ENCODE measurements at regions not wholly inside any gene's neighbourhood (a gene's known extent, or its start where the extent isn't known, plus 50 kb on each side); places are given as distances from the start of the nearest gene placed in this dataset.
"Not testable (repeated sequence)": the region's sequence is repeated elsewhere in the genome, so short reads cannot be mapped to it uniquely, and the experiment has no call there.

GRCh38 chr20:40890635-40891034 is 138.0 kb upstream of the TOP1 start:
- DNase-seq (ENCODE audit: low spot score) = no peak

DNA sequence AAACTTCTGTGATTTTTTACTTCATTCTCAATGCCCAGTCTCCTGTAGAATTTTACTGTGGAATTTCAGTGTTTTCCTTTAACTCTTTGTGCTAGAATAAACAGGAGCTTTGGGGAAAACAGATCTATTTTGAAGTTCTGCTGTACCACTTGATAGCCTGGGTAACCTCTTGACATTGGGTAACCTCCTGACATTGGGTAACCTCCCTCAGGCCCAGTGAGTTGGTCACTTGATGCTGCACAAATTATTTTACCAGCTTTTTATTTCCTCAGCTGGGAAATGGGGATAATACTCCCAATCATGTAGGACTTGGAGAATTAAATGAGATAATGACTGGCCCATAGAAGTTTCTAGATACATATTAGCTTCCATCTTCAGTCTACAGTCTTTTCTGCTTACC is 137.3 kb upstream of the TOP1 start:
- no peak for DNase-seq (ENCODE audit: low spot score)

DNA sequence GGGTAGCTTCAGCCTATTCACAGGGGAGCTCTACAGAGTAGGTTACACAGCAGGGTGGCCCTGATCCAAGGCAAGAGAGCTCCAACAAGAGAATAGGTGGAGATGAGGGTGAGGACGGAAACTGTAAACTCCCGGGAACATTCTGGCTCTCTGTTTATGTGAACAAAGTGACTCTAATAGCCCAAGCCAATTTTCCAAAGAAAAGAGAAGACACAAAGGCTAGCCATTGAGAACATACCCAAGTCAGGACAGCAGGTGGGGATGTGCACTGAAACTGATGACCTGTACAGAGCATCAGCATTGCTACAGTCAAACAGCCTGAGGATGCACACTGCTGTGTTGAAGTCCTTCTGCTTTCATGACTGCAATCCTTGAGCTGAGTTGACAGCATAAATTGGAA is 136.0 kb upstream of the TOP1 start:
- no peak for DNase-seq (ENCODE audit: low spot score)

DNA sequence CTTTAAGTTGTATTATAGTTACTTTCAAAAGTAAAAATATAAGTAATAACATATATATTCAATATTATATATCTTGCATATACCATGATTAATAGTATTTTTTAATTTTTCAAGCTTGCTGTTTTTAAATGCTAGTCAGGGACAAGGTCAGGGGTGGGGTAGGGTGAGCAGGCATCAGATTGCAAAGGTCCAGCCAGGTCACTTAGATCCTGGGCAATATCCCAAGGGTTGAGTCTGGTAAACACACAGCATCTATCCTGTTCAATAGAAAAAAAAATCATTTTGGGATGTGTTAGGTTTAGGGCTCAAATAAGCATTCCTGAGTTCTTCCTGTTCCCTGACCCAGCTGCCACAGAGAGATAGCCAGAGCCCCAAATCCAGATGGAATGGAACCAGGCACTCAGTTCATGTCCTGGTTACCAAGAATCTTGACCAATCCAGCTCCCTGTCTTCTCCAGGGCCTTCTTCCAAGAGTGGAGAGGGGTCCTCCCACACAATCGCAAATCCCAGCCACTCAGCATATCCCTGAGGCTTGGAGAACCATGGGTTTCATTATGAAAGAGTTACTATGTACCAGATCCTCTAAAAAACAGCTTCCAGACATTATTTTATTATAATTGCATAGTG is 134.9 kb upstream of the TOP1 start:
- DNase-seq (ENCODE audit: low spot score) = no peak

GRCh38 chr20:40894237-40894630 is 134.4 kb upstream of the TOP1 start:
- no peak for DNase-seq (ENCODE audit: low spot score)

DNA sequence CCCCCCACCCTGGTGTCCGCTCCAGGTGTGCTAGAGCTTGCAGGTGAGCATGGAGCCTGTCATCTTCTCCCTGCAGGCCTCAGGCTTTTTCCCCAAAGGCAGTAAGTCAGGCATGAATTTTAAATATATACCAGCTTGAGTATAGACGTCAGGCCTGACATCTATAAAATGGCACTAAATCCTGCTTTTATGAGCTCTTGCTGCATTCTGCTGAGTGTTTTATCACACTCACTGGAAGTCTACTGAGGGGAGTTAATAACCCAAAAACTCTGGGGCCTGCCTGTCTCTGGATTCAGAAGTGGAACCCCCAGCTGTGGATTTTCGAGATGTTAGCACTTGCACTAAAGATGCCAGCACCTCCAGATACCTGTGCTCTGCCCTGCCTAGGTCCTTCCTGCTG is 133.4 kb upstream of the TOP1 start:
- DNase-seq (ENCODE audit: low spot score) = no peak

GRCh38 chr20:40896814-40897700 is 131.6 kb upstream of the TOP1 start:
- no peak for DNase-seq (ENCODE audit: low spot score)

DNA sequence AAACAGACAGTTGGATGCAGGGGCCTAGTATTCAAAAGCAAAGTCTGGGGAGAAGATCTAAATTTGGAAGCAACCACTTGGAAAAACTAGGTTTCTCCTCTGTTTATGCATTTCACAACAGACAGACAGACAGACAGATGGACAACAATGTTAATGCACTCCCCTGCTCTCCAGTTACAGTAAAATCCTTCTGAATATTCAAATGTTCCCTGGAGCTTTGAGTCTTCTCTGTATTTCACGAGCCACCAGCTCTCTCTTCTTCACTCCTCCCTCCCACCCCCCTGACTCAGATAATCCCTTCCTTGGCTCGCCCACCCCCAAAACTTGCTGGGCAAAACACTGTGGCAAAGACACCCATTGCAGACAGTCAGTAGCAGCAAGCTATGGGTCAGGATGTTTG is 129.3 kb upstream of the TOP1 start:
- DNase-seq (ENCODE audit: low spot score) = no peak

DNA sequence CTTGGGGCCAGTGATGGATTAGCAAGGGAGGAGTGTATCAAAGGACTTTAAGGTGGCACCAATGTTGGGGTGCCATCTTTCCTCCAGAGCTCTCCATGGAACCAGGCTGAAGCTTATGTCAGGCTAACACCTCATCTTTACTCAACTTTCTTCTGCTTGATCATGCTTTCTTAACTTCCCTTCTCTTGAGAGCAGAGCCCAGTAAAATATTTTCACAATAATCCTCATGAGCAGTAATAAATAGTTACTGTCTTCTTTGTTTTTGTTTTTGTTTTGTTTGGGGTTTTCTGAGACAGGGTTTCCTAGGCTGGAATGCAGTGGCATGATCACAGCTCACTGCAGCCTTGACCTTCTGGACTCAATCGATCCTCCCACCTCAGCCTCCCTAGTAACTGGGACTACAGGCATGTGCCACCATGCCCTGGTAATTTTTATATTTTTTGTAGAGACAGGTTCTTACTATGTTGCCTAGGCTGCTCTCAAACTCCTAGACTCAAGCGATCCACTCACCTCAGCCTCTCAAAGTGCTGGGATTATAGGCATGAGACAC is 127.9 kb upstream of the TOP1 start:
- DNase-seq (ENCODE audit: low spot score) = no peak

- no peak for DNase-seq (ENCODE audit: low spot score)
Observed at GRCh38 chr20:40902661-40903060, 126.0 kb upstream of the TOP1 start.

- DNase-seq (ENCODE audit: low spot score) = no peak
Observed at GRCh38 chr20:40908309-40908708, 120.3 kb upstream of the TOP1 start.

DNA sequence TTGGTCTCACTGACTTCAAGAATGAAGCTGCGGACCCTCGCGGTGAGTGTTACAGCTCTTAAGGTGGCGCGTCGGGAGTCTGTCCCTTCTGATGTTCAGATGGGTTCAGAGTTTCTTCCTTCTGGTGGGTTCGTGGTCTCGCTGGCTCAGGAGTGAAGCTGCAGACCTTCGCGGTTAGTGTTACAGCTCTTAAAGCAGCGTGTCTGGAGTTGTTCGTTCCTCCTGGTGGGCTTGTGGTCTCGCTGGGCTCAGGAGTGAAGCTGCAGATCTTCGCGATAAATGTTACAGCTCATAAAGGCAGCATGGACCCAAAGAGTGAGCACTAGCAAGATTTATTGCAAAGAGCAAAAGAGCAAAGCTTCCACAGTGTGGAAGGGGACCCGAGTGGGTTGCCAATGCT is 119.1 kb upstream of the TOP1 start:
- DNase-seq (ENCODE audit: low spot score) = not testable (repeated sequence)

DNA sequence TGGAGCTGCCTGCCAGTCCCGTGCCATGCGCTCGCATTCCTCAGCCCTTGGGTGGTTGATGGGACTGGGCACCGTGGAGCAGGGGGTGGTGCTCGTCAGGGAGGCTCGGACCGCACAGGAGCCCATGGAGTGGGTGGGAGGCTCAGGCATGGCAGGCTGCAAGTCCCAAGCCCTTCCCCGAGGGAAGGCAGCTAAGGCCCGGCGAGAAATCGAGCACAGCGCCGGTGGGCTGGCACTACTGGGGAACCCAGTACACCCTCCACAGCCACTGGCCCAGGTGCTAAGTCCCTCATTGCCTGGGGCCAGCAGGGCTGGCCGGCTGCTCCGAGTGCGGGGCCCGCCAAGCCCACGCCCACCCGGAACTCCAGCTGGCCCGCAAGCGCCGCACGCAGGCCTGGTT is 118.2 kb upstream of the TOP1 start:
- not testable (repeated sequence) for DNase-seq (ENCODE audit: low spot score)

DNA sequence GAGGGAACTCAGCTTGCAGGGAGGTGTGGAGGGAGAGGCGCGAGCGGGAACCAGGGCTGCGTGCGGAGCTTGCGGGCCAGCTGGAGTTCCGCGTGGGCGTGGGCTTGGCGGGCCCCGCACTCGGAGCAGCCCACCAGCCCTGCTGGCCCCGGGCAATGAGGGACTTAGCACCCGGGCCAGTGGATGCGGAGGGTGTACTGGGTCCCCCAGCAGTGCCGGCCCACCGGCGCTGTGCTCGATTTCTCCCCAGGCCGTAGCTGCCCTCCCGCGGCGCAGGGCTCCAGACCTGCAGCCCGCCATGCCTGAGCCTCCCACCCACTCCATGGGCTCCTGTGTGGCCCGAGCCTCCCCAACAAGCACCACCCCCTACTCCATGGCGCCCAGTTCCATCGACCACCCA is 117.5 kb upstream of the TOP1 start:
- not testable (repeated sequence) for DNase-seq (ENCODE audit: low spot score)

DNA sequence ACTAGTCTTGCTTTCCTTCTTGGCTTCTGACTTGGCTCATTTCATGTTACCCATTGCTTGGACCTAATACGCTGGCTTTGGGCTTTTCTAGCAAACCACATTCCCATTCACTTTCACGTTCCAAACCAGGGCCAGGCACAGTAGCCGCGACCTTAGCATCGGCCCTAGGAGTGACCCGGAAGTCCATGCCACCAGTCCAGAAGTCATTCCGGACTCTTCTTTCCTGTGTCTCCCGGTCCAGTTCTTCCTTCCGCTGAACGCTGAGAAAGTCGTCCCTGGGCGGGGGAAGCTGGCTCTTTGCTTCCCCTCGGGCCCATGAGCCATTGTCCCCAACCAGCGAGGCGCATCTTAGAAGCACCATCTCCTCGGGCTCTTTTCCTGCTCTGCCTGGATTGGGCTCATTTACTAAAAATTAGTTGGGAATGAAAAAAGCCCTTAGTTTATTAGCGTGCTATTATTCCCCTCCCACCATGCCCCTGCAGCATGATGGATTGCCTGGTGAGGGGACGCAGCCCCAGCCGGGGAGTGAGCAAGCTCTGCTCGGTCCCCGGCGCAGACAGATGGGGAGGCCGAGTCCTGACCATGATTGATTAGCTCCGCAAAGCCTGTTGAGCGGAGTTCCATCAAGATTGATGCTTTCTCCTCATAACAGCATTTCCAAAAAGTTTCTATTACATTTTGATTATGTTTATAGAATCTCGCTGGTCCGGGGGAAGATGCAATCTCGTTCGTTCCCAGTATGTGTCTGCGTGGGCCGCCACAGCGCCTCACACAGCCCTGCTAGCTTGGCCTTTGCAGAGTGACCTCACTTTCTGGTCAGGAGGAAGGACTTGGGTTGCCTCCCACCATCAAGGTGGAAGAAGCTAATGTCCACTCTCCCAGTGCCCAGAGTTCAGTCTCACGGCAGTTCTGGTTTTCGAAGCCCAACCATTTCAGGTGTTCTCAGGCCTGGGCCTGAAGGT is 115.1 kb upstream of the TOP1 start:
- no peak for DNase-seq (ENCODE audit: low spot score)

- no peak for DNase-seq (ENCODE audit: low spot score)
Observed at GRCh38 chr20:40915756-40916155, 112.9 kb upstream of the TOP1 start.

- no peak for DNase-seq (ENCODE audit: low spot score)
Observed at GRCh38 chr20:40916276-40916675, 112.3 kb upstream of the TOP1 start.

DNA sequence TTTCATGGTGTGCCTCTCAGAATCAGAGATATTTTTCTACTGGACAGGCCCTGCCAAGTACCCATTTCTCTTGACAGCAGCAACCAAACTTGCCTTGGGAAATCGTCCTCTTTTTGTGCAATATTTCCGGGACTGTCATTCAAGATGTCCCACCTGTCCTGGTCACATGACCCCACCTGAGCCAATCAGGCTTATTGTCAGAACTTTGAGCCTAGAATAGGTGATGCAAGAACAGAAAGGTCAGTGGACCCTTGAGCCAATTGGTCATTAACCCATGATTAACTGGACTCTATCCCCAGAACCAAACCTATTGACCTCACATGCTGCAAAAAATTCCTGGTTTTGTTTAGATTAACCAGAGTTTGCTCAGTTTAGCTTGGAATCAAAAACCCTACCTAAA is 108.3 kb upstream of the TOP1 start:
- no peak for DNase-seq (ENCODE audit: low spot score)

DNA sequence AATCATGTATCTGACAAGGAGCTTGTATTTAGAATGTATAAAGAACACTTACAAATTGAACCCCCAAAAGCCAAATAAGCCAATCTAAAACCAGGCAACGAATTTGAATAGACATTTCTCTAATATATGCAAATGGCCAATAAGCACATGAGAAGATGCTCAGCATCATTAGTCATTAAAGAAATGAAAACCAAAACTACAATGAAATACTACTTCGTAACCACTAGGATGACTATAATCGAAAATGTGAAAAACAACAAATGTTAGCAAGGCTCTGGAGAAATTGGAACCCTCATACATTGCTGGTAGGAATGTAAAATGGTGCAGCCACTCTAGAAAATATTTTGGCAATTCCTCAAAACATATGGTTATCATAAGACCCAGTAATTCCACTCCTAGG is 105.8 kb upstream of the TOP1 start:
- no peak for DNase-seq (ENCODE audit: low spot score)

DNA sequence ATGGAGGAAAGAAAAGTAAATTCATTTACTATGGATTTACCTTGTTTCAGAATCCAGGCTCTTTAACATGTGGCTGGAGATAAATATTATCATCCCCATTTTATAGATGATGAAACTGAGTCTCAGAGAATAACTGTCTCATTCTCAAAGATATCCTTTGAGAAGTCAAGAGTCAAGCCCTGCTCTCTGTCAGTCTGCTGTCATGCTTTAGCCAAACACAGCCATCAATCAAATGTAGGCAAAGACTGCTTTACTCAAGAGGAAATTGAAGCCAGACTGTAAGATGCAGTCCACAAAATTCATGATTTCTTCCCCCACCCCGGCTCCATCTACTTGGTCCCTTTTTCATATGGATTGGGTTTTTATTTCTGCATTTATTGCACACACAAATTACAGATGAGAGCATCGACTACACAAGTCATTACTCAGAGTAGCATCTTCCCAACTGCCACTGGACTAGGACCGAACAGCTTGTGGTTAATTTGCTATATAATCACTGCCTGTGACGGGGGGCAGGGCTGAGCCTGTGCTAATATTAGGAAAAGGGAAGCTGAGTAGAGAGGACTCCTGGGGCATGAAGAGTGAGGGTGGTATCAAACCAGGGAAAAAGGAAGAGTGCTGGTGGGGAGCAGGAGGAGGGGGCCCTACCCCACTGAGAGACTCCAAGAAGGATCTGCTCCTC is 102.7 kb upstream of the TOP1 start:
- no peak for DNase-seq (ENCODE audit: low spot score)

DNA sequence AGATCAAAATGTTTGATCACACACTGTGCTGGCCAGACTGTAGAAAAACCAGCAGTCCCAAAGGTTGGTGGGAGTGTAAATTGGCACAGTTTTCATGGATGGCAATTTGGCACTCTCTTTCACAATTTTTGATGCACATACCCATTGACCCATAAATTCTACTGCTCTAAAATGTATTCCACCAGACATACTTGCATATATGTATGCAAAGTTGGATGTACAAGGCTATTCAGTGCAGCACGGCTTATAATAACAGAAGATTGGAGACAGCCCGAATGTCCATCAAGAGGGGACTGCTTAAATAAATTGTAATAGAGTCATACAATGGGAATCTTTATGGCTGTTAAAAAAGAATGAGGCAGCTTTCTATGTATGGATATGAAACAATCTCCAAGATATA is 101.7 kb upstream of the TOP1 start:
- DNase-seq (ENCODE audit: low spot score) = no peak

Data from mucosa of gallbladder (tissue), 1 donor.